ENCODE measurements at regions not wholly inside any gene's neighbourhood (a gene's known extent, or its start where the extent isn't known, plus 50 kb on each side); places are given as distances from the start of the nearest gene placed in this dataset.
"Not testable (repeated sequence)": the region's sequence is repeated elsewhere in the genome, so short reads cannot be mapped to it uniquely, and the experiment has no call there.

DNA sequence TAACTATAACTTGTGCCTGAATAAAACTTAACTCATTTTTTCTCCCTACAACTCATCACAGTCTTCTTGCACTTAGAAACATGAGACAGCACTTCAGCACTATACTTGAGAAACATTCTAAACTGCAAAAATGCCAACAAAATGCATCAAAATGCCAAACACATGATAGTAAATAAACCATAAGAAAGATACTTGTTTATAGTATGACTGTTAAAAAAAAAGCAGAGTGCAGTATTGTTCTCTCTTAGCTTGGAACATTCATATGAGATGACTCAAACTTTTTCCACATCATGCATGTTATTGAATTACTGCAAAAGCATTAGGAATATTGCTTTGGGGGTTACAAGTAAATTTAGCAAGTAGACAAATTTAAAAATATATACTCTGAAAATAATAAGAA, 135.7 kb upstream of the ANXA10 start:
- DNase-seq: no peak

DNA sequence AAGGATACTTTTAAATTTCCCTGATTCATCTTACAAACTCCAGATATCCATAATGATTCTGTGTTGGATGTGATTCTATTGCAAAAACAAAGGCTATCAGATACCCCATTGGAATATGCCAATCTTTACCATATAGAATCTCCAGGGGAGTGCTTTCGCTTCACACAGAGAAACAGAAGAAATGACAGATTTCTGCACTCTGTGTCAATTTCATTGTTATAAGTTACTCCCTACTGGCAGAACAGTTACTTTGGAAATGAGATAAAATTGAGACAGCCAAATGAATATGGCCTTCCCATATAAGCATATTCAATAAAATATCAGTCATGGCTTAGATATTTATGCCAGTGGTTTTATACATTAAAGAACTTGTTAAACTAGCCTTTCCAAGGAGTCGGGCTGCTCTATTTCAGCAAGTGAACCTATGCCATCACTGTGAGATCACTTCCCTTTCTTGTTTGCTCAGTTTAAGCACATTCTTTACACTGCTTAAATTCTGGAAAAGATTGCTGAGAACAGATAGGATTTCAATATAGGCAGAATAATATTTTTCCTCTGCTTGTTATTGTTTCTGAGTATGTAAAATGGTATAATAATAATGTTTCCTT, 127.5 kb upstream of the ANXA10 start:
- no peak for DNase-seq

DNA sequence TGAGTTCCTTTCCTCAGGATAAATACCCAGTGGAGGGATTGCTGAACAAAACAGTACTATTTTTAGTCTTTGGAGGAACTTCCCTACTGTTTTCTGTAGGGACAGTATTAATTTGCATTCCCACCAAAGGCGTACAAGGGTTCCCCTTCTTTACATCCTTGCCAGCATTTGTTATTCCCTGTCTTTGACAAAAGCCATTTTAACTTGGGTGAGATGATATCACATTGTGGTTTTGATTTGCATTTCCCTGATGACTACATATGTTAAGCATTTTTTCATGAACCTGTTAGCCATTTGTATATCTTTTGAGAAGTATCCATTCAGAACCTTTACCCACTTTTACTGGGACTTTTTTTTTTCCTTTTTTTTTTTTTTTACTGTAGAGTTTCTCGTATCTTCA, 126.2 kb upstream of the ANXA10 start:
- no peak for DNase-seq

DNA sequence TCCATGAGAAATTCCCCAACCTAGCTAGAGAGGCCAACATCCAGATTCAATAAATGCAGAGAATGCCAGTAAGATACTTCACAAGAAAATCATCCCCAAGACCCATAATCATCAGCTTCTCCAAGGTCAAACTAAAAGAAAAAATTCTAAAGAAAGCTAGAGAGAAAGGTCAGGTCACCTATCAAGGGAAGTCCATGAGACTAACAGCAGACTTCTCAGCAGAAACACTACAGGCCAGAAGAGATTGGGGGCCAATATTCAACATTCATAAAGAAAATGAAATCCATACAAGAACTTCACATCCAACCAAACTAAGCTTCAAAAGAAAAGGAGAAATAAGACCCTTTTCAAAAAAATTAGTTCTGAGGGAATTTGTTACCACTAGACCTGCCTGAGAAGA, 118.8 kb upstream of the ANXA10 start:
- DNase-seq: no peak

DNA sequence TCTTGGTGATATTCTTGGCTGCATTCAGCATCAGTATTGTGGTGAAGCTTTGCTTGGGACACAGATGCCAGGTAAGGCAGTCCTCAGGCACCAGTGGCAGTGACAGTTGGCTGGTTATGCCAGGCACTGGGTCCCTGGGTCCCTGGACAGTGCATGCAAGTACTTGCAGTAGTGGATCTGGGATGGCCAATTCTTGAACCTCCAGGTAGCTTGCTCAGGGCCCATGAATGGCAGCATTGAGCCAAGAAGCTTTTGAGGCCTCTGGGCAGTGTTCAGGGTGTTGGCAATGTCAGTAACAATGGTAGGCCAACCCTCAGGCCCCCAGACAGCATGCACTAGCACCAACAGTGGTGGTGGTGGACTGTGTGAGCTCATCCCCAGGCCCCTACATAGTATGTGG, 106.8 kb upstream of the ANXA10 start:
- no peak for DNase-seq

DNA sequence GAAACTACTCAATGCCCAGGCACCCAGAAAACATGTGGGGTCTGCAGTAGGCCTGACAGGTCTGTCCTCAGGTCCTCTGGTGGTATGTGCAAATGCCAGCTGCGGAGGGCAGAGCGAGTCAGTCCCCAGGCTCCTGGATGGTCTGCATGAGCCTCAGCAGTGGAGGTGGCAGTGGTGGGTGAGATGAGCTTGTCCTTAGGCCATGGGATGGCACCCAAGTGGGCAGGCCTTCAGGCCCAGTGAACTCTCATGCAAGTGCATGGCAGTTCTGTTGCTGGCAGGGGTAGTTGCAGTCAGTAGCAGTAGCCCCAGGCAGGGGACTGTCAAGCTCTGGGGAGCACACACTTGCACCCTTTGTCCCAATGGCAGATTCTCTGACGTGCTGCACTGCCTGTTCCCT, 106.3 kb upstream of the ANXA10 start:
- no peak for DNase-seq

DNA sequence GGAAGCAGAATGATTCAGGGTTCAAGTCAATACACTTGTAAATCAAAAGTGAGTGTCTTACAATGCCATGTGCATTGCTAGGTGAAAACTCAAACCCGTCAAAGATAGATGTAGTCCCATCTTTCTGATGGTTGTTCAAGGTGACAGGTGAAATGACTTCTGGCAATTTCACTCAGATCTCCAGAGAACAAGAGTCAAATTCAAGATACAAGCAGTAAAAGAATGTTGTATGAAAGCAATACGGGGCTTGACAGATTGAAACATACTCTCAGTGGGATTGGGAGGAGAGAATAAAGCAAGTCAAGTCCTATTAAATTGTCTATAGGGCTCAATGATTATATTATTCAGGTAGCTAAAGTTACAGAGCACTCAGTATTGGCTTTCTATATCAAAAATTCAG, 105.1 kb upstream of the ANXA10 start:
- DNase-seq: no peak

DNA sequence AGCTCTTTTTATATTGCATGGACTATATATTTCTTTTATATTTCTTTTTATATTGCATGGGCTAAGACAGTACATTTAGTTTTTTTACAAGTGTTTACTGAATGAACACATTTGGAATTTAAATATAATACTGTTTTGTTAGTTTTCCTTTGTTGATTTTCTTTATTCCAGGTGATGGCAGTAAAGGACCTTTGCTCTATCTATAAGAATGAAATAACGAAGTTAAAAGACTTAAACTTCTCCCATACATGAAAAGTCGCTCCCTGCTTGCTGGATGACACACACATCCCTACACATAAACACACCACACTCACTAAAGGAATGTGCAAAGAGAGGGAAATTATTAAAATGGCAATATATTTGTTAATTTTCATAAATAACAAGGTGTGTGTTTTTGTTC, 102.5 kb upstream of the ANXA10 start:
- no peak for DNase-seq

DNA sequence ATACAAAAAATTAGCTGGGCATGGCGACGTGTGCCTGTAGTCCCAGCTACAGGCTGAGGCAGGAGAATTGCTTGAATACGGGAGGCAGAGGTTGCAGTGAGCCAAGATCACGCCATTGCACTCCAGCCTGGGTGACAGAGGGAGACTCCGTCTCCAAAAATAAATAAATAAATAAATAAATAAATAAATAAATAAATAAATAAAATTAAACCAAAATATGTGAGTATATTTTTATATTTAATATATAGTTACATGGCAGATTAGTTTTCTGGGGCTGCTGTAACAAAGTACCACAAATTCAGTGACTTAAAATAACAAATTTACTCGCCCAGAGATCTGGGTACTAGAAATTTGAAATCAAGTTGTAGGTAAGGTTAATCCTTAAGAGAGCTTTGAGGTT, 84.2 kb upstream of the ANXA10 start:
- DNase-seq: not testable (repeated sequence)

DNA sequence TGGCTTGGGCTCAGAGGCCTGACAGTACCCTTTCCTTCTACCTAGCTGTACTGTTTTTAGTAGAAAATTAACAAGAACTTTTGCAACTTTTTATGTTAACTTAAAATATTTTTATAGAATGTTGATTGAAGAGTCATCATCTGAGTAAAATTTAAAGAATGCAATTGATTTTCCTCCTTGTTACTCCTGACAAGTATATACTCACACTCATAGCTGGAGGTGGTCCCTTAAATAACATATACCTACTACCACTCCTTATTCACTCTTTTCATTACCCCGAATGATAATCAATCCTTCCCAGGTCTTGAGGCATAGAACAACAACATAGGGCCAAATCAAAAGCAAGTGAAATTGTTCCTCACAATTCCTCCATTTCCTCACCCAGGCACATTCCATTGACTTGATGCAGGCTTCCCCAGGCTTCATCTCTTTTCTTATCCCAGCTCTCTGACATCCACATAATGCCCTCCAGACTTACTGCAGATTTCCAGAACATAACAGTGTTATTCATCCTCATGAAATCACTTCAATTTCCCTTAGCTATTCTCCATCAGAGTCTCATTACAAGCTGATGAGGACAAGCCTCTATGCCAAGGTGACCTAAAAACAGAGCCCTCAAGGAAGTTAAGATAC, 73.2 kb upstream of the ANXA10 start:
- no peak for DNase-seq

DNA sequence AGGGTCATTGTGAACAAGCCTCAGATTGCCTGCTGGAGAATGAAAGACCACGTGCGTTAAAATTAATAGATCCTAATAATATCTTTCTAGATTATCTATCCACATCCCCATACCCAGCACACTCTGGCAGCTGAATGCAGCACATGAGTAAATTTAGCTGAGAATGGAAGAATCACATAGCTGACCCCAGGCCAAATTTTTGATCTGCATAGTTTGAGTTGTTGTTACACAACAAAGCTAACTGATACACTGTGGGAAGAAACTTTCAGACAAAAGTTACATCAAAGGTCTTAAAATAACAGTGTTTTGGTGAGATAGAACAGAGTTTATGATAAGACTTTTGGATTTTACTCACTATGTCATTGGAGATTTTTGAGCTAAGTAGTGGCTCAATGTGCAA, 72.4 kb upstream of the ANXA10 start:
- DNase-seq: no peak

DNA sequence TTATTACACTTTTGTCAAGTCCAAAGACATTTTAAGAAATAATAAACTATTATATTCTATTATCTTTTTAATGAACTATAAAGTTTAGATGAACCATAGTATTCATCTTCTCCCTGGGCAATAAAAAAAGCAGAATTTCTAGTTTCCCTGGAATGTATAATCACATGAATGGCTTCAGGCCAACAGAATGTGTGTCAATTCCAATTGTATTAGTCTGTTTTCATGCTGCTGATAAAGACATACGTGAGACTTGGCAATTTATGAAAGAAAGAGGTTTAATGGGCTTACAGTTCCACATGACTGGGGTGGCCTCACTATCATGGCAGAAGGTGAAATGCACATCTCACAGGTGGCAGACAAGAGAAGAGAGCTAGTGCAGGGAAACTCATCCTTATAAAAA, 70.7 kb upstream of the ANXA10 start:
- no peak for DNase-seq

DNA sequence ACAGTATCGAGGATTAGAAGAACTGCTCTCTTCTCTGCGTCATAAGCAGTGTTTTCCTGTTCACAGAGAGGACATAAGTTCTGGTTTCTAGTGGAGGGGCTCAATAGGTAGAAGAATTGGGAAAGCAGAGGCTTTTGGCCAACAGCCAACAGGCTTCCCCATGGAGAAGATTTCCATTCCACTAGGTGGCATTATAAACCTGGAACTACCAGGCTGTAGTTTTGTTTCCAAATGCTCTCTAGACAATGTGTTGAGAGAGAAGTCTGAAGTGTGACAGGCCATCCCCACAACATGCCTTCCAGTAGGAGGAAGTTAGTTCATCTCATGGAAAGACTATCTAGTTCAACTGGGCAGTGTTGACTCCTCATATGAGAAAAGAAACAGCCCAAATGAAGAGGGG, 63.8 kb upstream of the ANXA10 start:
- DNase-seq: no peak

DNA sequence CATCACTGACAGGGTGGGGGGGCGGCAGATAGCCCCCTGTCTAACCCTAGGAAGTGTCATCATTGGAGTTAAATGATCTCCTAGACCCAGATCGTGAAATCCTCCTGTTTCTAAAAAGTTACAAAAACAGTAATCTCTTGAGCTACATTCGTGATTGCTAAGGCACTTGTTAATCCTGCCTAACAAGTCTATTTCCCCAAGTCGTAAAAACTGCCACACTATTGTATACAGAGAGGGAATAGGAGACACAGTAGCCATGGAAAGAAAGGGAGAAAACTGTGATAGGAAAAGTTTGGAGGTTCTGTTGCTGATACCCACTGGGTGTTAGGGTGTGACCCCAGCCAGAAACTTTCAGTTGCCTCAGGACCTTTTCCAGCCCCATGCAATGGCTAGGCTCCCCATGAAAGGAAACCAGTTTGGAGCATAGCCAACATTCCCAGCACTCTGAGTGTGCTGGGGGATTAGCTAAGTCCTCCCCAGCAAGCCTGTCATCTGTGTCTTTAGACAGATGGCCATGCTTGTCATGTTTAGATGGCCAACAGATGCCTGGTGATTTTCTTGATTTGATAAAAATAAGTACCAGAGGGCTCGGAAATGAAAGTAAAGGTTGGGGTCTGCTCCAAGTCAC, 63.3 kb upstream of the ANXA10 start:
- DNase-seq: no peak

DNA sequence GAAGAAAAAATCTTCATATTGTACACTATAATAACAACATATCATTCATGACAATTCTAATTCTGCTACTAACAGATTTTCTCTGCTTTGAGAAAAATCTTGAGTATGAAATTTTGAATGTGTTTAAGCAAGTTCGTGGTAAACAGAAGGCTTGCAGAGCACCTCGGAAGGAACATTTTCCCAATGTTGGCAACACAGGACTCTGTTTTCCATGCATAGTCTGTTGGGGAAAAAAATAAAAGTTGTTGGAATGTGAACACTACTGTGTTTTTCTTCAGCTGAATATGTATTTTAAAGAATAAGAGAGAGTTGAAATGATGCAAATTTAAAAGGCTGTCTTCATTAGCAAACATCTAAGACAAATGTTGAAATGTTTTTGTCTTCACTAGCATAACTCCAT, 54.7 kb upstream of the ANXA10 start:
- no peak for DNase-seq

DNA sequence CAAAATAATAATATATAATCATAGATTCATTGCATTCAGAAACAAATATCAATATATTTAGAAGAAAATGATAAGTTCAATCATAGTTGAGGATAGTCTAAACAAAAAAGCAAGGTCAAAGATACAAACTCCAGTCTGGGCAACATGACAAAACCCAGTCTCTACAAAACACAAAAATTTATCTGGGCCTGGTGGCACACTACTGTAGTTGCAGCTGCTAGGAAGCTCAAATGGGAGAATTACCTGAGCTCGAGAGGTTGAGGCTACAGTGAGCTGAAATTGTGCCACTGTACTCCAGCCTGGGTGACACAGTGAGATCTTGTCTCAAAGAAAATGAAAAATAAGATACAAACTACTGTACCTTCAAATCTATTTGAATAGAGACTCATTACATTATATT, 52.7 kb upstream of the ANXA10 start:
- DNase-seq: no peak
